Muscle of arm (tissue), 1 donor: ENCODE measurements at regions not wholly inside any gene's neighbourhood (a gene's known extent, or its start where the extent isn't known, plus 50 kb on each side); places are given as distances from the start of the nearest gene placed in this dataset.

Experiments used
- DNase-seq: peaks from one replicate; pipeline ENCODE4 v3.0.0-alpha.2; 2013

DNA sequence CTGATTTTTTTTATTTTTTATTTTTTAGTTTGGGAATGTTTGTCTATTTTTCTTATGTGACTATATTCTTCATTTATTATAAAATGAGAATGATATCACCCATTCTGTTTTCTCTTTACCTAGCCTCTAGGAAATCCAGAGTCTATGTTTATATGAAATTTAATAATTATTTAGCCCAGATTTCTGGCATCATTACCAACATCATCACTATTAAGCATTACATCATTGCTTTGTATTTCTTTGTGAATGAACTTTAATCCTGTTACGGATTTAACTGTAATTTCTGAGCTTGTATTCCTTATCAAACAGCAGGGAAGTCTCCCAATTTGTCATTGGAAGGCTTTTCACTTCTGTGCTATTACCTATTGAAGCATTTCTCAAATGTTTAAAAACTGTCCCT, 72.7 kb upstream of the NOX3 start:
- DNase-seq = no peak

DNA sequence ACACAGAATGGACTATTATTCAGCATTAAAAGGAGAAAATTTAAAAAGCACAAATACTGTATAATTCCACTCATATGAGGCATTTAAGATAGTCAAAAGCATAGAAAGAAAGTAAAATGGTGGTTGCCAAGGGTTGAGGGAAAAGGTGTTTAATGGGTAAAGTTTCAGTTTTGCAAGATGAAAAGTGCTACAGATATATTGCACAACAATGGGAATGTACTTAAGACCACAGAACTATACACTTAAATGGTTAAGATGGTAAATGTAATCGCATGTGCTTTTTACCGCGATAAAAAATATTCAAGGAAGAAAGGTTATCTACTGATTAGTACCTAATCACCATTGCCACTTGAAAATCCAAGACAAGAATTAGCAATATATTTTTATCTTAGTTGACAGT, 71.8 kb upstream of the NOX3 start:
- no peak for DNase-seq

- DNase-seq = no peak
Measured at GRCh38 chr6:155523821-155524651, 68.4 kb upstream of the NOX3 start.

DNA sequence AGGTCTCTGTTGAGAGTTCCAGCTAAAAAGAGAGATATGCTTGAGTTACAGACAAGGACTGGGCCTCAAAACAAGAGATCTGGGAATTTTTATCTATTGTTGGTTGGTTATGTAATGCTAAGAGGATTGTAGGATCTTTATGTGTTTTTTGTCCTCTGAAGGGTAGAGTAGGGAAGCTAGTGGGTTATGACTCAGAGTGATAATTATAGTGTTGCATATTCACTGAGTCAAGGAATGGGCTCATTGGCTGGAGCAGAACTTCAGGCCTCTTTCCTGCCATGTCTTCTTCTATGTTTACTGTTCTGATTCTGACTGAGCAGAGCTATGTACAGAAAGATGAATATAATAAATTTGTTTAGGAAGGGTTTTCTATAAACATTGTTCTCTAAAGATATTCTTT, 66.1 kb upstream of the NOX3 start:
- no peak for DNase-seq

GRCh38 chr6:155520078-155520477, 64.4 kb upstream of the NOX3 start:
- no peak for DNase-seq

DNA sequence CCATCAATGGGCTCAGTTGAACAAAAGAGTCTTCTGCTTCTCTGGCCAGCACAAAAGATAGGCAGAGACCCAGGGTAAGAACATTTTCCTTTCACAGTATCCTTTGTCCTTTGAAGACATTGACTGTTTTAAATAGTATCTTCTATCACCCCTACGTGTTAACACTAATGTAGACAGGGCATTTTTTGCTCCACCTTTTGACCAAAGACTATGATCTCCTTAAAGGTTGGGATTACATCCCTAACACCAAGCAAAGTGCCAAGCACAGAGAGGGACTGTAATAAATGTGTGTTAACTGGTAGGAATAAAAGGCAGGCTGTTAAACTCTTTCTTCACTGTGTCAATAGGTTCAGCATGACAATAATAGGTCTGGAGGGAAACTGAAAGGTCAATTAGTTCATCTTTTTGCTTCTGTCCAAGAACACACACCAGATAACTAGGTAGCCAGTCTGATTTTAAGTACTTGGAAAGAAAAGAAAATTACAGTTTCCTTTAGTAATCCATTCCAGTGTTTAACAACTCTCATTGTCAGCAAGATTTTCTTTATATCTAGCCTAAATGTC, 63.6 kb upstream of the NOX3 start:
- DNase-seq = no peak

DNA sequence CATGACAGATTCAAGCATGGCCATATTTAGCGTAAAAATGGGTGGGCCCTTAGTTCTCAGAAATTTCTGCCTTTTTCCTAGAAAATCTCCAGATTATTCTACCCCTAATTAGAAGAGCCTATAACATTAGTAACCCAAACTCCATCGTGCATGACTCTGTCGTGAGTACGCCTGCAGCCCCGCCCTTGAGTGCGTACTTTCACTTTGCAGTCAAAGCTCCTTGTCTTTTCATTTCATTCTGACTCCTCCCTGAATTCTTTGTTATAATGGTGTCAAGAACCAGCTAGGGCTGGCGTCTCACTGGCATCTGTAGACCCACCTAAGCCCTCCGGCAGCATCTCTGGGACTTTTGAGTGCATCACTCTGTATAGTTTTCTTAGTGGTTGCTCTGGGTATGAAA, 61.7 kb upstream of the NOX3 start:
- no peak for DNase-seq

DNA sequence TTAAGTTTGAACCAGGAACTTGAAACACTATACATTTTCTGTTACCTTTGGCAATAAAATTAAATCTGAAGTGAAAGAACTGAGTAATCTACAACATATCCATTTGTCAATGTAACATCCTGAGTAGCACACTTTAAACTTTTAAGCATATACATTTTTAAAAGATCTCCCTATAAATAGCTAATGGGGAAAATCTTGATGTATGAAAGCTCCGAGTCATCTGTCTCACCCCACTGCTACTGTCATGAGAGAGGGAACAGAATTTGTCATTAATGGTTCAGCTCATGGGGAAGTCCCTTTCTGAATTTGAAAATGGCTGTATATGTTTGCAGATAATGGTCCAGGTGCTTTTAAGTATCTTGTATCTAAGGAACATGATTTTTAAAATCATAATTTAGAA, 55.2 kb upstream of the NOX3 start:
- no peak for DNase-seq

DNA sequence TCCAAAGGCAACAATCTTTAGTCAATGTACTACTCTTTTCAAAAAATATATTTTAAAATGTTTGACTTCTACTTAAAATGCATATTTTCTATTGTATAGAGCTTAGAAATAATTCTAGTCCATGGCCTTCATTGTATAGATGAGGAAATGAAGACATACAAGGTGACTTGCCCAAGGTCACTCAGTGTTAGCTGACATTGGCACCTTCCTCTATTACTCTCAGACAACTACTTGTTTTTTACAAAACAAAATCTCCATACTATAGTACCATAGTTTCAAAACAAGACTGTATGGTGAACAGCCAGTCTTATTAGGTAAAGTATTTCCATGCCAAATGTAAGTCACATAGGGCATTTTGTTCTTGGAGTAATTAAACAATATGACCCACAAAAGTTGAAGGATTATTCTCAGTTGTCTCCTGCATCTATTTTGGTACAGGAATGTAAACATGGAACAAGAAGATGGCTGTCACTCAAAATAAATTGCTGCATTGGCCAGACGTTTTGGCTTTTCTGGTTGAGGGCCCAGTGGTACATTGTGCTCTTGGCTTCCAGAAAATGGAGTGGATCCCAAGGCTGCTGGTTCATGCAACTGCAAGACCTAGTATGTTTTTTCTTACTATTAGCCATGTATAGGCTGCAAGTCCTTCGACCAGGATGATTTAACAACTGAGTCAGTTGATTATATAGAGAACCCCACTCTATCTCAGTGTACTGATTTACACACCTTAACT, 54.3 kb upstream of the NOX3 start:
- DNase-seq = no peak

DNA sequence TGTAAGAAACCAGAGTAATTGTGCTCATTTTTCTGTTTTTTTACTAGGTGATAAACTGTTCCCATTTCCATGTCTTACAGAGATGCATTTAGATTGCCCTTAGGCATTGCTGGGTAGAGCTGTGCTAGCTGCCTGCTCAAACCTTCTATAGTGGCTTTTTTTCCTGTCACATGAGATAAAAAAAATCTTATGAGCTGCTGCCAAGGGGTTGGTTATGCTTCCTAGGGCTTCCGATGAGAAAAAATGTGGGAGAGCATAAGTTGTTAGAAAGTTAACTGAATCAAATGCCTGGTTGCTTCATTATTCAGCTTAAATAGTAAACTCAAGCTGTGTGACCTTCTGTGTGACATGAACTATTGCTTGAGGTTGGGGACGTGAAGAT, 50.0 kb upstream of the NOX3 start:
- no peak for DNase-seq
